Lower leg skin (tissue), 4 donors: ENCODE measurements at regions not wholly inside any gene's neighbourhood (a gene's known extent, or its start where the extent isn't known, plus 50 kb on each side); places are given as distances from the start of the nearest gene placed in this dataset.

Source experiments
- DNase-seq, 2 donors: peaks; one replicate each; pipeline ENCODE4 v3.0.0-alpha.2; 2019; ENCODE audit warnings: low spot score in 2 of 2
- H3K4me3 ChIP-seq: fragments of 200-600 bp; sonication (generic); 2 replicates; pipeline ENCODE4 v1.5.1; 2017; ENCODE audit warnings: mild to moderate bottlenecking, low read depth; ENCODE audit not compliant: poor library complexity, severe bottlenecking
- POLR2A ChIP-seq, 2 donors: fragments of 450-650 bp; IDR thresholded peaks; one replicate each; pipeline ENCODE4 v1.6.1; 2016 to 2017; ENCODE audit warnings: antibody characterized with exemption in 2 of 2, mild to moderate bottlenecking in 1 of 2, moderate library complexity in 1 of 2
- WGBS, 2 donors: methylation state at CpG; one replicate each; pipeline ENCODE4 v1.1.5; 2018; 5-methylcytosine and 5-hydroxymethylcytosine counted together
- intact Hi-C: fragments of 100-400 bp; cut with DNase I; formaldehyde crosslinking; loops from one replicate; pipeline ENCODE4 v1.15.0; 2023; ENCODE audit warnings: low total_unique reads
- TF ChIP-seq, protein P1 (sequence below), 3 donors: fragments of 450-650 bp; IDR thresholded peaks; one replicate each; pipeline ENCODE4 v1.5.1; 2016; ENCODE audit warnings: antibody characterized with exemption in 3 of 3, mild to moderate bottlenecking in 3 of 3, moderate library complexity in 2 of 3

DNA sequence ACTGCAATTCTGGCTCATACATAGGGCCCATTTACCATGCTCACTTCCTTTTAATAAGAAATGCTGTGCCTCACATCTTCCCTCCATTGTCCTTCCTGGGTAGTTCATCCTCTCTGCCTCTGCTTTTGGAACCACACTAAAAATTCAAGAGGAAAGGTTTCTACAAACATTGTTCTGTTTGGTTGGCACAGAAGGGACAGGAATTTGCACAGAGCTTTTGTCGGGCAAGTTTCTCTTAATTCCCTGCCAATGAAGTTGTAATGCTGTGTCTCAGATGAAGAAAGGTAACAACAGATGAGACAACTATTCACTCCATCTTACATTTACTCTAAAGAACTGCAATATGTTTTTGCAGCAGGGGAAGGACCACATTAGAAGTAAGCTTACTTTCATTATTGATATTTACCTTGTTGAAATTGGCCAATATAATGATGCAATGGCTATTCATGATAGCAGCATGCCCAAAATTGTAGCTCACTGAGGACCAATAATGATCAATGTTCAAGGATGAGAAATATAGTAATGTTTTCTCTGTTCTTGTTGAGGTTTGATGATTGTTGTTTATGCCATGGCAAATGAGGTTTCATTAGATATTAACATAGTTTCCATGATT, 82.5 kb upstream of the HMHB1 start:
- TF ChIP-seq, protein P1, sequence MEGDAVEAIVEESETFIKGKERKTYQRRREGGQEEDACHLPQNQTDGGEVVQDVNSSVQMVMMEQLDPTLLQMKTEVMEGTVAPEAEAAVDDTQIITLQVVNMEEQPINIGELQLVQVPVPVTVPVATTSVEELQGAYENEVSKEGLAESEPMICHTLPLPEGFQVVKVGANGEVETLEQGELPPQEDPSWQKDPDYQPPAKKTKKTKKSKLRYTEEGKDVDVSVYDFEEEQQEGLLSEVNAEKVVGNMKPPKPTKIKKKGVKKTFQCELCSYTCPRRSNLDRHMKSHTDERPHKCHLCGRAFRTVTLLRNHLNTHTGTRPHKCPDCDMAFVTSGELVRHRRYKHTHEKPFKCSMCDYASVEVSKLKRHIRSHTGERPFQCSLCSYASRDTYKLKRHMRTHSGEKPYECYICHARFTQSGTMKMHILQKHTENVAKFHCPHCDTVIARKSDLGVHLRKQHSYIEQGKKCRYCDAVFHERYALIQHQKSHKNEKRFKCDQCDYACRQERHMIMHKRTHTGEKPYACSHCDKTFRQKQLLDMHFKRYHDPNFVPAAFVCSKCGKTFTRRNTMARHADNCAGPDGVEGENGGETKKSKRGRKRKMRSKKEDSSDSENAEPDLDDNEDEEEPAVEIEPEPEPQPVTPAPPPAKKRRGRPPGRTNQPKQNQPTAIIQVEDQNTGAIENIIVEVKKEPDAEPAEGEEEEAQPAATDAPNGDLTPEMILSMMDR (IDR thresholded peaks at IDR 0.05), result no peak
- TF ChIP-seq POLR2A (IDR thresholded peaks at IDR 0.05), result no peak
- no peak overlapping the region for H3K4me3 ChIP-seq
- intact Hi-C loops, result no loop called here
- WGBS, 2 donors, result 68 to 75% methylated on average over 1 of the region's 1 CpG
- DNase-seq, result no peak

- intact Hi-C loops, result no loop called here
- no peak for DNase-seq
- H3K4me3 ChIP-seq, result no peak overlapping the region
- TF ChIP-seq, protein P1 (IDR thresholded peaks at IDR 0.05), result no peak
- no peak for TF ChIP-seq POLR2A (IDR thresholded peaks at IDR 0.05)
Observed at GRCh38 chr5:143723159-143723558, 88.8 kb upstream of the HMHB1 start.

GRCh38 chr5:143721925-143722324, 90.0 kb upstream of the HMHB1 start:
- intact Hi-C loops, result no loop called here
- TF ChIP-seq, protein P1 (IDR thresholded peaks at IDR 0.05), result no peak
- TF ChIP-seq POLR2A (IDR thresholded peaks at IDR 0.05), result no peak
- DNase-seq, result no peak
- H3K4me3 ChIP-seq, result no peak overlapping the region

DNA sequence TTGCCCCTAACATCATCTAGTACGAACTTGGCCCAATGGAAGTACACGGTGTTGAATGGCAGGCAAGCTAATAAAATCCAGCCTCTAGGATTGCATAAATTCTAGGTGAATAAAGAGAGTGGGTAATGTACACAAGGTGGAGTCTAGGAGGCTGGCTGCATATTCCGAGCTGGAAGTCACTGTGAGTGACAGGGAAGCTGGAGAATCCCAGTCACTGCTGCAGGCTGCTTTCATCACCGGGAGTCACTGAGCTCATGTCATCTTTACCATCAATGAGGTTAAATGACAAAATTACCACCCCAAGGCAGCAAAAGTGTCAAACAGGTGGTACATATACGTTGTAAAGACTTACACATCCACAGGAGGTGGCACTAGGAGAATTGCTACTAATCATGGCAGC, 91.3 kb upstream of the HMHB1 start:
- TF ChIP-seq POLR2A (IDR thresholded peaks at IDR 0.05), result no peak
- TF ChIP-seq, protein P1 (IDR thresholded peaks at IDR 0.05), result no peak
- no peak overlapping the region for H3K4me3 ChIP-seq
- DNase-seq, result no peak
- WGBS, 2 donors, result 78 to 85% methylated on average over 5 of the region's 5 CpGs
- intact Hi-C loops, result no loop called here

GRCh38 chr5:143717400-143717799, 94.6 kb upstream of the HMHB1 start:
- intact Hi-C loops, result no loop called here
- TF ChIP-seq, protein P1 (IDR thresholded peaks at IDR 0.05), result no peak
- no peak for TF ChIP-seq POLR2A (IDR thresholded peaks at IDR 0.05)
- WGBS, 2 donors, result 18 to 32% methylated on average over 2 of the region's 2 CpGs
- no peak overlapping the region for H3K4me3 ChIP-seq
- no peak for DNase-seq

- H3K4me3 ChIP-seq, result no peak overlapping the region
- WGBS, 2 donors, result 51 to 61% methylated on average over 4 of the region's 4 CpGs
- intact Hi-C loops, result no loop called here
- TF ChIP-seq, protein P1 (IDR thresholded peaks at IDR 0.05), result no peak
- no peak for TF ChIP-seq POLR2A (IDR thresholded peaks at IDR 0.05)
- DNase-seq, result no peak
Observed at GRCh38 chr5:143716881-143717280, 95.1 kb upstream of the HMHB1 start.
